T47D (cell line): ENCODE measurements at regions not wholly inside any gene's neighbourhood (a gene's known extent, or its start where the extent isn't known, plus 50 kb on each side); places are given as distances from the start of the nearest gene placed in this dataset.

ENCODE experiments used
- DNase-seq, 2 experiments: peaks; one replicate each; pipeline versions ENCODE4 v3.0.0 to v3.0.0-alpha.2; 2011 to 2012; ENCODE audit warnings: low read depth in 1 of 2, low spot score in 1 of 2
- JUND ChIP-seq: IDR thresholded peaks from 2 replicates; pipeline ENCODE4 v1.6.1; 2012; ENCODE audit warnings: low read depth
- in situ Hi-C: cut with HindIII; loops from 2 replicates; pipeline ENCODE4 v1.10.0; 2016; ENCODE audit warnings: low sequenced_read_pairs, low pct_unique_long_range_greater_than_20kb

GRCh38 chr2:109070290-109070689 is 58.7 kb upstream of the SH3RF3 start:
- DNase-seq = no peak
- no peak for TF ChIP-seq JUND
- in situ Hi-C loops = no loop called here

DNA sequence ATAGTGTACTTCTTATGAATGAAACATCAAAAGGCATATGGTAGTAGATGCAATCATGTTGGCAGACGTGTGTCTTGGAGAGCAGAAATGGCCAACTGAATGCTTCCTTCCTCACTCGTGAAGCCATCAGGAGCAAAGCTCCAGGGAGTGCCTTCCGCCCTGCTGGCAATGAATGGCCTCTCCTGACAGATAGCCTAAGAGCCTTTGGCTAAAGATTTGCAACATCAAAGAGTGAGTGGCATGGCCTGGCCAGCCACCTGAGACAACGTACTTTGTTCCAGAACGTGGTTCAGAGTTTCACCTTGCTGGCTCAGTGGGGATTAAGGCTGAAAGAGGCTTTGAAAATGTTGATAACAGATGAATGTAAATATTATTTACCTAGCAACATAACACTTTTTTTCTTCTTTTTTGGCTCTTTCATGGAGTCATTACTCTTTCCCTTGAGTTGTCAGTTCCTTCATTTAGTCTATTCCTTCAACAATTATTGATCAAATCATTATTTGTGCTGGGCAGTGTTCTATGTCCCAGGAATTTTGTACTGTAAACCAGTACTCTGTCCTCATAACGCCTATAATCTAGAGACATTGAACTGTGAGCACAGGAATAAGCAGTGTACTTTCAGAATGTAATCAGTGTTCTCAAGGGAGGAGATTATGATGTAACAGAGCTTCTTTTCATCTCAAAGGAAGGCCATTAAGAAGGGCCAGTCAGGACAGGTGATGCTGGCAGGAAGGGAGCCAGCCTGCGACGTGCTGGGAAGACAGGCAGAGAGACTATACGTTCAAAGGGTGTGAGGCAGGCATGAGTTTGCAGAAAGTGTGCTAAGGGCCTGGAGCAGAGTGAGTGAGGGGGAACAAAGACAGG is 59.4 kb upstream of the SH3RF3 start:
- in situ Hi-C loops = no loop called here
- no peak for DNase-seq
- TF ChIP-seq JUND = no peak

- no peak for TF ChIP-seq JUND
- no peak for DNase-seq
- in situ Hi-C loops = no loop called here
Observed at GRCh38 chr2:109068811-109069210, 60.2 kb upstream of the SH3RF3 start.

DNA sequence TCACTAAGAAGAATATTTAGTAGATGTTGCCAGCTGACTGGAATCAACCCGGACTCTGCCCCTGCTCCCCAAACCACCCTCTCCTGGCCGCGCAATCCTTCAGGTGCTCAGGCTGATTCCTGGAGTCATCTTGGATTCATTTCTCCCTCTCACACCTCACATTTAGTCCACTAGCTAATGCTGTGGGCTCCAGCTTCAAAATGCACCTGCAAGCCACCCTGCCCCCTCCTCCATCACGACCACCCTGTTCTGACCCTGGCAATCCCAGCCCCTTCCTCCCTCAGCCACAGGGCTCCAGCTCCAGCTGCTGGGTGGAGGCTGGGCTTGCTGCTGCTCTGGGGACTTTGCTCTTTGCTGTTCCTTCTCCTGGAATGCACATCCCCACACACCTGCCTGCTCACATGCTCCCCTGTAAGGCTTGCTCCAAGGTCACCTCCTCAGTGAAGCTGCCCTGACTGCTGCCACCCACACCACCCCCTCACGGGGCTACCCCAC is 61.3 kb upstream of the SH3RF3 start:
- TF ChIP-seq JUND = no peak
- in situ Hi-C loops = no loop called here
- no peak for DNase-seq

- in situ Hi-C loops = no loop called here
- no peak for DNase-seq
Observed at GRCh38 chr2:109066917-109067597, 61.9 kb upstream of the SH3RF3 start.

GRCh38 chr2:109066501-109066900 is 62.5 kb upstream of the SH3RF3 start:
- no peak for DNase-seq
- in situ Hi-C loops = no loop called here
- TF ChIP-seq JUND = no peak

More at GRCh38 chr2:109066917-109067597, 61.9 kb upstream of the SH3RF3 start:
- TF ChIP-seq JUND = no peak

DNA sequence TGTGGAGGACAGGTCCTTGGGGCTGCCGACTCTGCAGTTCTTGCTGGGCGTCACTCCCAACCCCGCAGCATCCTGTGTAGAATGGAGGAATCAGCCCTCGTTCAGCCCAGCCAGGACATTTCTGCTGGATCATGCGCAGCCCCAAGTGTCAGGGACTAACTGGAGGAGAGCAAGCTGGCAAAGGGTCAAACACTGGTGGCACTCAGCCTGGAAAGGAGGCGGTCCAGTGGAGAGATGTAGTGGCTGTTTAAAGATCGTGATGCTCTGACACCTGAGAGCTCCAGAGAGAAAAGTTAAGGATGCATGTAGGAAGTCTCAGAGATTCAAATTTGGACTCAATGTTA is 63.6 kb upstream of the SH3RF3 start:
- in situ Hi-C loops = no loop called here
- no peak for DNase-seq
- no peak for TF ChIP-seq JUND

GRCh38 chr2:109064660-109065390 is 64.2 kb upstream of the SH3RF3 start:
- in situ Hi-C loops = no loop called here
- TF ChIP-seq JUND = no peak
- no peak for DNase-seq

GRCh38 chr2:109062859-109063700 is 65.9 kb upstream of the SH3RF3 start:
- TF ChIP-seq JUND = no peak
- in situ Hi-C loops = no loop called here
- peak; percentile 38 to 55 for DNase-seq

DNA sequence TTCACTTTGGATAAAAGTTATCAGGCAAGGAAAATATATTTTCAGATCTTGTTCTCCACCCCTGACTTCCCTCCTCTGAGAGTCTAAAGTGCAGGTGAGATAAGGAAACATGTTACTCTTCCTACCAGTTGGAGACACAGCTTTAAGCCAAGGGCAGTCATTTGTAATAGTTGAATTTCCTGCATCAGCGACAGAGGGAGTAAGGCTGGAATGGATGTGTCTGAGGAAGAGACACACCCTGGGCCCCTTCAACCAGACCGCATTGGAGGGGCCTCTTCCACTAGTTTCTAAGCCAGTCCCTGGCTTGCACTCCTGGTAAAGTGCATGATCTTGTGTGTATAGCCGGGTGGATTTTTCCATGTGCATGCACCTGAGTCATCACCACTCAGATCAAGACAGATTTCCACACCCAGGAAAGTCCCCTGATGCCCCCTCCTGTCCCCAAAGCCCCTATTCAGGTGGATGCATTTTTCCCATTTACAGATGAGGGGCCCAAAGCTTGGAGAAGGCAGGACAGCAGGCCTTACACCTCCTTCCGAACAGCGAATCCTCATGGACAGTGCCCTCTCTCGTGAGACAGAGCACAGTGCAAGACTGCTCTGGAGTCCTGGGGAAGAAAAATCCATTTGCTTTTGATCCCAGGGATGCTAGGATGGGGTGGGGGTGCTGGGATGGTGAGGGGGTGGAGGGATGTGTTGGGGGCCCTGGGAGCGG is 66.7 kb upstream of the SH3RF3 start:
- no peak for TF ChIP-seq JUND
- no peak for DNase-seq
- in situ Hi-C loops = no loop called here

GRCh38 chr2:109061736-109062135 is 67.3 kb upstream of the SH3RF3 start:
- in situ Hi-C loops = no loop called here
- DNase-seq = no peak
- TF ChIP-seq JUND = no peak

GRCh38 chr2:109060496-109060895 is 68.5 kb upstream of the SH3RF3 start:
- no peak for DNase-seq
- TF ChIP-seq JUND = no peak
- in situ Hi-C loops = no loop called here
